HG03103 (cell line): ENCODE measurements at regions not wholly inside any gene's neighbourhood (a gene's known extent, or its start where the extent isn't known, plus 50 kb on each side); places are given as distances from the start of the nearest gene placed in this dataset.

ENCODE experiments used
- ATAC-seq: cut with Tn5 transposase; IDR thresholded peaks from one replicate; pipeline ENCODE4 v1.9.1; 2021; ENCODE audit warnings: low read depth; ENCODE audit not compliant: unreplicated experiment

DNA sequence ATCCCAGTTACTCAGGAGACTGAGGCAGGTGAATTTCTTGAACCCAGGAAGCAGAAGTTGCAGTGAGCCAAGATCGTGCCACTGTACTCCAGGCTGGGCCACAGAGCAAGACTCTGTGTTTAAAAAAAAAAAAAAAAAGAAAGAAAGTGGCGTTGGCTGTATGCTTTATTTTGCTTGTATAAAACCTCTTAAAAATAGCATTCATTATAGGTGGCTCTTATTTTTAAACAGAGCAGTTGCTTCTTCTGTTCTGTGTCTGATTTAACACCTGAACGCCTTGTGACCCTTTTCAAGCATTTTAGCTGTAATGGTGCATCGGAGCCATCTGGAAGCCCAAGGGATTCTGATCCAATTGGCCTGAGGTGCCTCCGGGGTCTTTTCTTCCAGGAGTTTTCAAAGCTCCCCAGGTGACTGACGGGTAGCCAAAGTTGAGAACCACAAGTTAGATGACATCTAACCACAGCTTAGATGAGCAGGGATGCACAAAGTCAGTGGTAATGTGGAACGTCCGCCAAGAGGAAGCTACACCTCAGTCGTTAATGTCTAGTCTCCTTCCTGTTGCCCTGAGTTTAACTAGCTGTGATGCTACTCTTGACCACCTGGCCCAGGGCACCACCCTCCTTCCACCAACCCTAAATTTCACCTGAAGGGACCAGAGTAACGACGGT lies 274.6 kb upstream of the KLF6 start:
- ATAC-seq, result no peak

DNA sequence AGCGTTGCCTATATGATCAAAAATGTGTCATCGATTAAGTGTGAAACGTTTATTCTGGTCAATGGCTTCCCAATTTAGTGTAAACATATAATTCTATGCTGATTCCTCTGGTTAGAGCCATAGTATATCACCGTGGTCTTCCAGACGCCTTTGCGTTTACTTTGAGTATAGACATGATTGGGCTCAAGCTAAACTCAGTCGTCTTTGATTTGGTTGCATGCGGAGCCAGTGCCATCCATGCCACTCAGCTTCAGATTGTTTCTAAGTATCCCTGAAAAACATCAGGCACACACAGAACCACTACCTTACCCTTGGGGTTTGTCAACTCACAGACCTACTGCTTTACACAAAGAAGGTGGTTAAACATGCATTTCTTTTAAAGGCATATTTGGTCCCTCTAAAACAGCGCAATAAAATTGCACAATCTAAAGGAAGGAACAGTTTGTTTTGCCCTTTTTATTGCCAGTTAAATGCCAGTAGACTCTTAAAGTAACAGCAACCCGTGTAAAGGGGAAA lies 273.6 kb upstream of the KLF6 start:
- ATAC-seq, result no peak

DNA sequence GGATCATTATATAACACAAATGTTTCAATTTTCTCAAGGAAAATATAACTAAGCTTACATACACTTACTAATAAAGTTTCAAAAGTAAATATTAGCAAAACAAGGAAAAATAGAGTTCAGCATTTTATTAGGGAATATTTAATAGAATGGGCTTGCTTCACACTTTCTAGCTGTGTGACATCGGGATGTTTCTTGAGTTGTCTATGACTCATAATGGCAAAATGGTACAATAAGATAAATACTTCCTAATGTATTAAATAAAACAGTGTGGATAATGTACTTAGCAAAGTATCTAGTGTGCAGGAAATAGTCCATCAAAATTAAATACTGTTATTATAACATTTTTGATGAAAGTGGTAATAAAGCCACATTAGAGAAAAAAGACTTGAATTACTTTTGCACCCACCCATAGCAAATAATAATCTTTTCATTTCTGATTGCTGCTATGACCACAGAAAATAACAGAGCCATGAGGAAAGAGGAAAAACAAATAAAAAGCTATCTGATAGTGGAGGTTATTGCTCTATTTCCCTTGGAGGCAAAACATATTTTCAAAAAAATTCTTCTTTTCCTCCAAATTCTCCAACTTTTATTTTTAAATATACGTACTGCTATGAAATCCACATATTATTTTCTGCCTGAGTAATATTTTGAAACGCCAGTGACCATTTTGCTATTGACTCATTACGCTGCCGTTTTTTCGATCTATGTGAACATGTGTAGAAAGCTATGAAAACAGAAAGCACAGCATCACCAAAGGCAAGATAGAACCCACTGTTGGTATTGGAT lies 272.9 kb upstream of the KLF6 start:
- ATAC-seq, result no peak

DNA sequence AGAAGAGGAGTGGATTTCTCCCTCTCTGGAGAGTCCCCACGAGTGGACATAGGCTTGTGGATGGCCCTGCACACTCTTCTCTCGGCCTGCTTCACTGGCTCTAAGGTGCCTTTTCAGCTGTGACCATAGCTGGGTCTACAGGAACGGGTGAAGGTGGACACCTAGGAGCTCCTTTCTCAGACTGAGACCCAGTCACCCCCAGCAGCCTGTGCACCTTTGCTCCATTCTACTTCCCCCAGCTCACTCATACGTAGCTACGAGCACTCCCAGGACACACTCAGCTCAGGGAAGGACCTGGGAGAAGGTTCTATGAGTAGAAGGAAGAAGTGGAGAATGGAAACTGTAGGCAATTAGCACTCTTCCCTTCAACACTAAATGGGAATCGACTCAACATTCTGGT lies 272.0 kb upstream of the KLF6 start:
- no peak for ATAC-seq

DNA sequence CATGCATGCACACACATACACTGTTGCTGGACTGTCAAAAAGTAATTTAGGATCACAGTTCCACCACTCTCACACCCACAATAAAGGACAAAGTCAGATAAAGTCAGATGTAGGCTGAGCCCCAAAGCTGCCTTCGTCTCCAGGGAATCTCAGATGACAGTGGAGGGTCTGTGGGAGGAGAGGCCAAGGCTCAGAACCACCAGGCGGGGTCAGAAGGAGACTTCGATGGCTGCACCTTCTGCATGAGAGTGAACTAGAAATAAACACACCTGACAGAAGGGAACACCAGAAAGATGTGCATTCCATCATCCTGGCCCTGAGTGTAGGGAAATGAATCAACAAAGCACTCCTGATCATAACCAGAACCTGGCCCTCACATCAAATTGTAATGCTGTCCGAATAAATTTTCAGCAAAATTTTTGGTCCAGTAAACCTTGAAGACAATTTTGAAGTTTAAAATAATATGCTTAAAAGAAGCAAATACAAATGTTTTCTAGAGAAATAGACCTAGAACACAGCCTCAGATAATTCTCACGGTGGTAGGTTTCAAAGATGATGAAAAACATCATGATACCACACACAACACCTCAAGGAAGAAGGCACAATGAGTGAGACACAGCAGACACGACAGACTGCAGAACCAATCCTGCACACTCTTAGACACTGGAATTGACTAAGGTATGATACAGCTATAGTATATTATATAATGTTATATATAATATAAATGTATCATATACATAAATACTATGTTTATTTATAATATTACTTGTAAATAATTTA lies 269.8 kb upstream of the KLF6 start:
- ATAC-seq, result no peak

DNA sequence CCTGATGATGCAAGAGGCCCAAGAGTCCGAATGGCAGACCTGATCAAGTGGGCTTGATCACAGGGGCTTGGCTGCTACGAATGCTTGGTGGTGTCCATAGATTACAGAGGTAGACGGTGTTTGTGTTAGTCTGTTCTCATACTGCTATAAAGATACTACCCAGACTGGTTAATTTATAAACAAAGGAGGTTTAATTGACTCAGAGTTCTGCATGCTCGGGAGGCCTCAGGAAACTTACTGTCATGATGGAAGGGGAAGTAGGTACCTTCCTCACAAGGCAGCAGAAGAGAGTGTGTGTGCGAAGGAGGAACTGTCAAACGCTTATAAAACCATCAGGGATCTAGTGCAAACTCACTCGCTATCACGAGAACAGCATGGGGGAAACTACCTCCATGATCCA lies 268.9 kb upstream of the KLF6 start:
- ATAC-seq, result no peak

DNA sequence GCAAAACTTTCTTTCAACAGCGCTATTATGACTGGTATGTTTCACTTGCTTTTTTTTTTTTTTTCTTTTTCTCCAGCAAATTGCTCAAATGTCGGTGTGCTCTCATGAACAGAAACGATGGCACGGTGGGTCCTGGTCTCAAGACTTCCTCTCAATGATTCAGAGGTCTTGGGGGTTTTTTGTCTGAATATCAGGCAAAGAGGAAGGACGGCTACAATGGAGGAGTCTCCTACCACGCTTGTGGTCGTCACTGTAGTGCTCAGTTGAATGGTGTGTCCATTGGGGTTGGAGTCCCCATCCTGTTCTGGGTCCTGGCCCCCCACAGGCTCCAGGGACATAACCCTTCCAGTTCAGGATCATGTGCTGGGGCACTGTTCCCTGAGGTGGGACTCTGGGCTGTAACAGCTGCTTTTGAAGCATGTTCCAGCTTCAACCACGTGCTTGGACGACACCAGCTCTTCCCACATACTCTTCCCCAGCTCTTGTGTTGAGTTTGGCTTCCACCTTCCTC lies 266.7 kb upstream of the KLF6 start:
- ATAC-seq, result no peak

DNA sequence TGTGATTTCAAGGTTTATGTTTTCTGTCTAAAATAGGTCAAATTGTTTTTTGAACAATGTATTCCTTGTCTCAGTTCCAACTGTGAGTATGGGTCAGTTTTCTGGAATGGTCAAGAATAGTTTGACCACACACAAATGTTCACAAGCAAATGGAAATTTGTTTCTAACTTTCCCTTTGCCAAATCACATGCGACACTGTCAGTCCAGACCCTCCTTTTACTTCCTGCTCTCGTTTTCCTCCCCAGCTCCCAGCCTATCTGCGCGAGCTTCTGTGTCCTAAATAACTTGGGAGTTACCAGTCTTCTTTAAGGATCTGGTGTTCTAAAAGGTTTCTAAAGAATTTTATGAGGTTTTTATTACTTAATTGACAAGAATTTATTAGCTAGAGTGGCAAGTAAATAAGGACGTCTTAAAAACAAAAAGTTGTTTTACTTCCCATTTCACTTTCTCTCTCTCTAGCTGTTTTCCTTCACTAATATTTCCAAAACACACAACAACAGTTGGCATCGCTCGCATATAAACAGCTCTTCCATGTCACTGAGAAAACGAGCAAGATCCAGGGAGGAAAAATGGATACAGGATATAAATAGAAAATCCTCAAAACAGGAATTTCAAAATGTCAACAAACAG lies 266.1 kb upstream of the KLF6 start:
- ATAC-seq, result no peak

DNA sequence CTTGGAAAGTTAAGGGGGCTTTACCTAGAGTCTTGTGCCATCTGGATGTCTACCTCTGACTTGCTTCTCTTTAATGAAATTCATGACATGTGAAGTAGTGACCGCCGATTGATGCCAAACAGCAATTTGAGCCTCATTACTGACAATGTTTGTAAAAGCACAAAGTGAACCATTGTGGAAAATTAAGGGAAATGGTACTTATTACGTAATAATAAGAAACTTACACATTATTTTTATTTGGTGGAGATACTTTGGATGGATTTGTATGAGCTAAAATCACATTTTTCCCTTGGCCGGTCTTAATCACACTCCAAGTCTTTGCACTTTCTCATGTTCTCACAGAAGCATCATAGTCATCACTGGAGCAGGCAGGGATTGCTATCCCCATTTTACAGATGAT lies 265.1 kb upstream of the KLF6 start:
- no peak for ATAC-seq

DNA sequence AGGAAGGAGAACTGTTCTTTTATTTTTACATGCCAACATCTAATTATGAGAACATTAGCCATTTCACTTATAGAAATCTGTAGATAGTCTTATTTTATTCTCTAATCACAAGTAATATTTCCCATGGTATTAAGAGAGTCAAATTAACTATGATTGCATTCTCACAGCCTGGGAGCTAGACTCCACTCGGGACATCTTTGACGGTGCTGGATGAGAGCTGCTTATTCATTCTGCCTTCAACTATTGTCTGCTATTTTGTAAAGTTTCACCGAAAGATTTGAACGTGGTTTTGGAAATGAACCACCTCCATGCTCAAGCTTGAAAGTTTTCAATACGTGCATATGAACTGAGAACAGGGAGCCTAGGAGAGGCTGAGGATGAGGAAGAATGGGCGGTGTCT lies 264.3 kb upstream of the KLF6 start:
- ATAC-seq, result no peak

DNA sequence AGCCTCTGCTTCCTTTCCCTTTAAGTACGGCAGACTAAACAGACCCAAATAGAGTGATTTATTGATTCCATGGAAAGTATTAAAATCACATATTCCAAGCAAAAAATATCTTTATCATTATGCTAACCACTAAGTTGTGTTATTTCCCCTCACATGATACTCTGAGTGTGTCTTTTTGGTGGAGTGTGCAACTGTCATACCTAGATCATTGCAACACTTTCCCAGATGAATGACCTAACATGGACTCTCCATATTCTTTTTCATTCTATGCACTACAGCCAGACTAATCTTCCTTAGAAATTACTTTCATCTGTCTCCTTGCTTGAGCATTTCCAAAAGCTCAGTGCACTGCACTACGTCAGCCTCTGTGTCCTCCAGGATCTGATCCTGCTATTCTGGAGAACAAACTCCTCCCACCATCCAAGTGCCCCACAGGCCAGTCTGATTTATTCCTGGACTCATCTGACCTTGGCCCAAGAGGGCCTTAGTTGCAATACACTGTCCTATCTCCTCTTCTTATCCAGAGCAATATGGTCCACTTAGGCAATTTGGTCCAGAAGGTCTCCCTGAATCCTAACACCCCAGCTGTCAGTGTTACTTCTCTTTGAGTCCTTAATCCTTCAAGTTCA lies 263.3 kb upstream of the KLF6 start:
- no peak for ATAC-seq

DNA sequence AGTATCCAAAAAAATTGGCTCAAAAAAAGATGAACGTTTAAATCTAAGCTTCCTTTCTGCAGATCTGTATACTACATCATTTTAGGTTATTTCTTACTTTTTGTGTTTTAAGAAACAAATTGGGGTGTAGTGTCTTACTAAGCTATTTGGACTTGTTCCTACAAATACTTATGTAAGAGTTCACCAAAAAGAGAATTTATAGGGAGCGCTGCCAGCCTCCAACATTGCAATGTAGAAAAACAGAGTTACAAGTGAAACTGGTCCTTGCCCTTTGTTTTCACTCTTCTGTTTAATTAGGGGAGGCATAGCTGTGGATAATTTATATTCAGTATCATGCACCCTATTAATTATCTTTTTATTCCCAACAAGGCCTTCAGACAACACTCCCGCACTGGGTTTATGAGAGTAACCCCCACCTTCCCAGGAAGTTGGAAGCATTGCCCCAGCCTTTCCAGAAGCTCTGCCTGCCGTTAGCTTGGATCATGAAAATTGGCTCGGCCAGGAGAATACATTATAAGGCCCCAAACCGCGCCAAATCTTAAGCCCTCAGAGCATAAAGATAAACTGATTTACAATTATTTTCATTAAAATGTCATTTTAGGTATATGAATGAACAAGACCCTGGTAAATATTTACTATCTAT lies 261.8 kb upstream of the KLF6 start:
- ATAC-seq, result no peak

DNA sequence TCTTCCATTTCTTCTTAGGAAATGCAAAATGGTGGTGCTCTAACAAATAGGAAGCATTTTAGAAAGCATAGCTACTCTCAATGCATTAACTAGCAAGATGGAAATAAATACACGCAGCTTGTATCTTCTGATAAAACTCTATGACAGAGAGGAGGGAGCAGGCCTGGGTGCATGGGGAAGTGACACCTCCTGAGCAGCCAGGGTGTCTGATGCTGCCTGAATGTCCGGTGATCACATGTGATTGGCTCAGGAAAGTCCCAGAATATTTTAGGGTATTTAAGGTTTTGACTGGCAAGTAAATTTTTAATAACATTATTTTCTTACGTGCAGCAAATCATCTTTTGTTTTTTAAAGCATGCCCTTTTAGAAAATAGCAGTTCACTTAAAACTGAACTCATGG lies 261.0 kb upstream of the KLF6 start:
- ATAC-seq, result peak; percentile 51

DNA sequence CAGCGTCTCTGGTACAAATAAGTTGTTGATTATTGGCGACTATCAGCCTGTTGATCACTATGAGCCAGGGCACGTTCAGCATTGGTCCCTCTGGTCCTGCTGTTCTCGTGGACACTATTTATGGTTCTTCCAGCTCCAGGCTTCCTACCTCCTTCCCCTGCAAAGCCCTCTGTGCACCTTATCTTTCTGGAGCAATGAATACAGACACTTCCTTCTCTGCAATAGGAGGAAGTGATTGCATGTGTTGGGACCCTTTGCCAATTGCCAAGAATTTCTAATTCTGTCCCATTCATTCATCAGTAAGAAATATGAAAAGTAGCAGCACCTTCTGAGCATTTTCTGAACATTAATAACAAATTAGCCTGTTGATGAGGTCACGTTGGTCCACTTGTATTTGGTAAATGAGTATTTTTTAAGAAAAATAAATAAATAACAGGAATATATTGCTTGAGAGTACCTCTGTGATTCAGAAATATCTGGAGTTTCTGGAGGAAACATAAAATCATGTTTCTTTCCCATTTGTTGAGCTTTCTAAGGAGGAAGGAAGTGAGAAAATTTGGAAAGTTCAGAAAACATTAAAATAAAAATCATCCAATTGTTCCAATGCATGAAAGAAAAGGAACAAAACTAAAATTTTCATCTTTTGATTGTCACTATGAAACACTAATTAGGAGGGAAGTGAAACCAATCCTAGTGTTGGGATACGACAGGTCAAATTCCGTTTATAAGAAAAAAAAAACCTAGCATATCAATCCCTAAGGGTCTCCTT lies 259.1 kb upstream of the KLF6 start:
- ATAC-seq, result no peak

DNA sequence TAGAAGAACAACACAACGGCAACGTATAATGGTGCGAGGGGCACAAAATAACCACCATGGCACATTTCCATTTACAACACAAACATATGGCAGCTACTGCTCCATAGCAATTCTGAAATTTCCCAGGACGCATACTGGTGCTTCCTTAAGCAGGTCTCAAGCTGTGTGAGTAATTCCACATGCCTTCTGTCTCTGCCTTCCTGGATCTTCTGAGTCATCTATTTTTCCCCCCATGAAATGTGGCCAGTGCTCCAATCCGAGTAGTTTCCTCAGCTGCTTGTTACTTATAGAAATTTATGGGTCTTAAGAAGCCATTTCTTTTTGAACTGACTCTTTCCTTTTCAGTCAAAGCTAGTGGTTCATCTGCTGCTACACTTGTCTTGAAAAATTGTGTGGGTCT lies 256.6 kb upstream of the KLF6 start:
- no peak for ATAC-seq

DNA sequence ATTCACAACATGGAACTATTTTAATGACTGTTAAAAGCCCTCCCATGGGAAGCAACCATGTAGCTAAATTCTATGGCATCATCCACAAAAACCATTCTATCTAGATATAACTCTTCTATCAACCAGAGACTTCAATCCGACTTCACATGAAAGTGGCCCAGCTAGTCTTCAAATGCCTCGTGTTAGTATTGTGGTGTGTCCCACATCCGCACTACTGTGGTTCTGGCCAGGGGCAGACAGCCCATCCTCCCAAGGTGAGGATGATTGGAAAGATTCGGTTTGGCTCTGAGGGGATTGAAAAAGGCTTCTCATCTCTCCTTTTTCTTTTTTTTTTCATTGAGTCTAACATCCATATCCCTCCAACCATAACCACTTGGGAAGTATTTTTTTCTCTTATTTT lies 253.0 kb upstream of the KLF6 start:
- ATAC-seq, result no peak

DNA sequence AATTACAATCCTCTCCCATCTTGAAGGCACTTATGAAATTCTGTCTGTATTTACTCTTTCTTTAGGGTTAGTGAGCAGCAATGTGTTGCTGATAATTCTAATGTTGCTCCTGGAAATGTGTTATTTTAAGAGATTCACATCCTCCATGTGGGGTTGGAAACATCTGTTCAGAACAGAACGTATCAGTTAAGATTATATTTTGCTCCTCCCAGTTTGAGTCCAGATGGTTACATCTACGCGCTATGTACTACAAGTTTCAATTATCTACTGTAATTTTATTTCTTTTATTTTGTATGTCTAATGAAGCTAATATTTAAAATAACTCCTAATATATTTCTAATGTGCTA lies 250.6 kb upstream of the KLF6 start:
- no peak for ATAC-seq

DNA sequence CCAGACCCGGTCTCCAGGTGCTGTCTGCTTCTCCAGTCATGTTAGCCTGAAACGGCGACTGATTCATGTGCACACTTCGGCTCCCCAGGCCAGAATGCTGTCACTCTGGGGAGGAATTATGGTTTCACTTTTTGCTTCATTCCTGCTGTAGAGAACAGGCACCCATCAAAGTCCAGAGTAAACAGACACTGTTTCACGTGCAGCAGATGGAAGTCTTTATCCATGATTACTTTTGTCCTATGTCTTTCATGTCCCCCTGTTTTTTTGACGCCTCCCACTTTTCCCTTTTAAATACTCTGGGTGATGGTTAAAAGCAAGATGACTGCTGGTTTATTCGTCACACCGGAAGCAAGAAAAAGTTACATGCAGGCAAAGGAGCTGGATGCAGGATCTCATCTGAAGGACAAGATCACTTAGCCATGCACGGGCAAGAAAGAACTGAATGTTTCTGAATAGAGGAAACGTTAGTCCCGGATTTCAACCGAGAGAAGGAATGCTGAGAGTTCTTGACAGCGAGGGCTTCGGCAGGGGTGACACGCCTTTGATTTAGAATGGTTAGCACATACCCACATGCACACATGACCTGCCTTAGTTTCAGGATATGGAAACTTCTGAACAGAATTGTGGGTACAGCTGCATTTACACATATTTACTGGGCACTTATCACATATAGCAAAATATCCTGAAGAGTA lies 250.0 kb upstream of the KLF6 start:
- ATAC-seq, result no peak
